Femur (tissue), 1 donor: ENCODE measurements at regions not wholly inside any gene's neighbourhood (a gene's known extent, or its start where the extent isn't known, plus 50 kb on each side); places are given as distances from the start of the nearest gene placed in this dataset.
"Not testable (repeated sequence)": the region's sequence is repeated elsewhere in the genome, so short reads cannot be mapped to it uniquely, and the experiment has no call there.

Source experiments
- DNase-seq: peaks from one replicate; pipeline ENCODE4 v3.0.0-alpha.2; 2017

- DNase-seq = no peak
Observed at GRCh38 chr12:17206553-17206952, 600.6 kb upstream of the LMO3 start.

DNA sequence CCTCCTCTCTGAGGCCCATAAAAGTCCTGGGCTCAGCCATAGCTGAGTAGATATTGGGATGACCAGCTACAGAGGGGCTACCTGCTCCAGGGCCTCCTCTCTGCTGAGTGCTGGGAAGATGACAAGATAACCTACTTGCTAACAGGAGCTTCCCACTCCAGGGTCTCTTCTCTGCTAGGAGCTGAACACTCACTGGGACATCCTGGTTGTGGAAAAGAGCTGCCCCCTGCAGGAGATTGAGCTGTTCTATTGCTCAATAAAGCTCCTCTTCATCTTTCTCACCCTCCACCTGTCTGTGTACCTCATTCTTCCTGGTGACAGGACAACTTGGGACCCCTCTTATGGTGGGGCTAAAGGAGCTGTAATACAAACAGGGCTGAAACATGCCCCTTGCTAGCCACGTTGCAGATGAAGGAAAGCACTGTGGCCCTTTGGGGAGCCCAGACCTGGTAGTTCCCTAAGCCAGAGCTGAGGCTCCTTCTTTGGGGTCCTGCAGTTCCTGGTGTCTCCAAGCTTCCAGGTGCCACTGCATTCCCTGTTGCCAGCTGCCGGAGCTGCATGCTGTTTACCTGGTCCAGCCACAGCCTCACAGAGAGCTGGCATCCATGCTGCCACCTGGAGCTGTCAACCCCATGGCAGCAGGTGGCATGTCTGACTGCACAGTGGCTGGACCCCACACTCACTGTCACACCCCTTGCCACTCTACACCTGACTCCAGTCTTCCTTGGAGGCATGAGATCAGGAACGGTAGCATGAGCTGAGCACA, 598.5 kb upstream of the LMO3 start:
- DNase-seq = no peak

- DNase-seq = no peak
Observed at GRCh38 chr12:17203497-17203896, 597.5 kb upstream of the LMO3 start.

DNA sequence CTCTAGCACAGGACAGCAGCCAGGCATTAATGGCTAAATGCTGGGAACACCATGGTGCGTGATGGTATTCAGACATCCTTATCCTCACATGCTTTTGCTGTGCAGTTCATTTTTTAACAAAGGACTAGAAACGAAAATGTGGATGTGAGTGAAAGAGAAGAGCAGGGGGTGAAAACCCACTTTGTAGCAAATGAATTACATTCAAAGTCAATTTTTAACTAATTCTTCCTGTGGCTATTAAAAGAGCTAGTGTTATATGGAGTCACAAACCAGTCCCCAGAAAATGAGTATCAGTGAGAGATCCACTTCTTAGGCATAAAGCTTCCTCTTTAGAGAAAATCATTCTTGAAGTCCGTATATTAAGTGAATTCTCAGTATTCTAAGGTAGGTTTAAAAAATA, 592.0 kb upstream of the LMO3 start:
- no peak for DNase-seq

DNA sequence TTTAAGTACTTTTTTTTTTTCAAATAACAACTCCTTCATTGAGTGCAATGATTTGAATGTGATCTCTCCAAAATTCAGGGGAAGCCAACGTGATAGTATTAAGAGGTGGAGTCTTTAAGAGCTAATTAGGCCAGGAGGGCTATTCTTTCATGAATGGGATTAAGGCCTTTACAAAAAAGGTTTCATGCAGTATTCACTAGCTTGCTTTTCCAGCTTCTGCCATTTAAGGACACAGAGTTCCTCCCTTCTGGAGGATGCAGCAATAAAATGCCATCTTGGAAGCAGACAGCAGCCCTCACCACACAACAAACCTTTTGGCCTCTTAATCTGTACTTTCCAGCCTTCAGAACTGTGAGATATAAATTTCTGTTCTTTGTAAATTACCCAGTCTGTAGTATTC, 586.8 kb upstream of the LMO3 start:
- no peak for DNase-seq

DNA sequence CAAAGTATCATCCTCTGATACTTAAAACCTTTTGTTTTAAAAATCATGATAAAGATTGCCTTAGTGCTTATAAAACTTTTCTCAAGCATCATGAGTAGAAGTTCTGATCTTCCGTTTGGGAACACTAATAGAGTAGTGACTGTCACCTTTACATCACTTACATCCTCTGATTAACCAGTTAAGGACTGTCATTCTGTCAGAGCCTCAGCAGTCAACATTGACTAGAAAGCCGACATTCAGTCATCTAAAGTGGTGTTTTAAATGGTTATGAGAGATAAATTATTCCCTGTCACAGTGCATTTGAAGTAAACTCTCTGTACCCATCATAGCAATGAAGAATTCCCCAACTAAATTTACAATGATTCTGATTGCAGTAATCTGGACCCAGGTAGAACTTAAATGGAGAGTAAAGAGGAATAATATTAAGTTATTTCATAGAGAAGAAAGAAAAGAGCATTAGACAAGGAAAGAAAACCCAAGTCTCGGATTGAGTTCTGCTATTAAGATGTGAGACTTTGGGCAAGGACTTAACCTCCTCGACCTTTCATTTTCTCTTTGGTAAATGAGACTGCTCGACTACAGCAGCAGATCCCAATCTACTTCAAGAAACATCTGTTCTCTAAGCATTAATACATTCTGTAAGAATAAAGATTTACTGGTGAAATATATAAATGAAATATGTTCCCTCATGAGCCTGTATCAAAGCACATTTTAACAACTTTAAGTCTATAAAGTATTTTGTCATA, 563.9 kb upstream of the LMO3 start:
- DNase-seq = no peak

GRCh38 chr12:17159506-17160300, 553.7 kb upstream of the LMO3 start:
- DNase-seq = no peak

DNA sequence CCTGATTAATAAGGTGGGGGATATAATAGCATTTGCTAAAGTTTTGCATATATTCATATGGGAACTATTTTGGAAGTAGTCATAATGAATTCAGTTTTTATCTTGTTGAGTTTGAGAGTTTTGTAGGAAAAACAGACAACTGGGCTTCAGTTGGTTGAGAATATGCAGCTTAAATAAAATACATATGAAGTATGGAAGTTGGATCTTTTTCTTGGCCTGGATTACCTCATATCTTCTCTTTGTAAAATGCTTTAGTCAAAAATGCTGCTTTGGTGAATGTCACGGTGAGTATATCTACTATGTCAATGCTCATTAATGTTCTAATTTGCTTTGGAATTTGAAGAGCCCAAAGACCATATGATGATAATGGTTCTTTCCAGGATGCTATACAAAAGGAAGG, 552.2 kb upstream of the LMO3 start:
- no peak for DNase-seq

GRCh38 chr12:17151917-17152316, 546.0 kb upstream of the LMO3 start:
- no peak for DNase-seq

- no peak for DNase-seq
Observed at GRCh38 chr12:17148706-17149105, 542.7 kb upstream of the LMO3 start.

DNA sequence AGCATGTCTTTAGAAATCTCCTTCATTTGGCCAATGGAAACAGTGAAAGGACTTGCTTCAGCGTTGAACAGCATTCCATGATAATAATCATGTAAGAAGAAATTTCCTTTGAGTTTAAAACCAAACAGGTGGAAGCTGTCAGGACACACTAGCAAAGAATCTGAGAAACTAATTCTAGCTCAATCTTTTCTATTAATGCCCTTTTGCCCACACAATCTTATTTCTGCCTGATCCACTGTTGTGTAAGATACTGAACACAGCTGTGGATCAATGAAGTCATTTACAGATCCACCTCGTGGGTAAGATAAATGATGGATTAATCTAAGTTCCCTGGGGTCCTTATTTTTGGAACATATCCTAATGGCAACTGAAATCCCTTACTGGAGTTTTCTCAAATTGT, 536.9 kb upstream of the LMO3 start:
- no peak for DNase-seq

- DNase-seq = no peak
Observed at GRCh38 chr12:17139931-17140330, 534.0 kb upstream of the LMO3 start.

DNA sequence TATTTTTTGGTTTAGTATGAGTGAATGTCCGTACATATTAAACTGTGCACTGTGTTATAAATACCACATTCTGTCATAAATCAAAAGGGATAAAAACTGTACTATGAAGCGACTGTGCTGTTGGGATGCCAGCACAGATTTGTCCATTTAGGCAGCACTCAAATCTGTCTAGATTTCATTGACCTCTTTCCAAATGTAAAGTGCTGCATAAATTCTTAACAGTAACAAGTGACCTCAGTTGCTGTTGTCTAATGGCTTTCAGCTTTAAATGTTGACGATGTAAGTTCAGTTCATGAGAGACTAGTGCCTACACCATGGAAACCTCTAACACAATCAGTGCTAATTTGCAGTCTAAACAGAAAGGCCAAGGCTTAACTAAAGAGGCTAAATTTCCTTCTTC, 531.4 kb upstream of the LMO3 start:
- no peak for DNase-seq

DNA sequence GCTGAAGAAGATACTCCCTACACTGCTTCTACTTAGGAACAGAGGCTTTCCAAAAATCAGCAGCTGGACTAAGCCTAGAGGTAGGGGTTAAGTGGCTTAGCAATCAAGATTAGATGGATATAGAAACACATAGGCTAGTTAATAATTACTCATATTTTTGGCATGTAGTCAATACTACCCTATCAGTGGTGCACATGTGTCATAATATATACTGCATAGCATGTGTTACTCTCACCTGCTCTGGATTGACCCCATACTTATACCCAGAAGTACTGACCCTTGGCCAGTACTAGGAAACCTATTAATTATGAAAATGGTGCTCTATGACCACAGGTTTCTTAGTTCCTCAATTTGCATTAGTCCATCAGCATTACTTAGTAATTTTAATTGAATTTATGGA, 528.4 kb upstream of the LMO3 start:
- DNase-seq = no peak

DNA sequence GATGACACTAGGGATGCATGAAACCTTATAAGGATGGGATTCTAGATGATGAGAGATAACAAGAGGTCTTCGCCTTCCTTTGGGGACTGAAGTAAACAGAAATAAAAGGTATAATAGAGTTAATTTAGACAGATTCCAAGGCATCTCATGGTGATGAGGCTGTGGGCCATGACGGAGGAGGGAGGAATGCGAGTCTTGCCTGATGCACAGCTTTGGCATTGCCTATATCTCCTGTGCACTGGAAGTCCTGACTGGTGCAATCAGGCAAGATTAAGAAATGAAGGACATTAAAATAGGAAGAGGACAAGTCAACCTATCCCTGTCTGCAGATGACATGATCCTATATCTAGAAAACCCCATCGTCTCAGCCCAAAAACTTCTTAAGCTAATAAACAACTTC, 526.4 kb upstream of the LMO3 start:
- no peak for DNase-seq

- DNase-seq = not testable (repeated sequence)
Observed at GRCh38 chr12:17116538-17116937, 510.6 kb upstream of the LMO3 start.

DNA sequence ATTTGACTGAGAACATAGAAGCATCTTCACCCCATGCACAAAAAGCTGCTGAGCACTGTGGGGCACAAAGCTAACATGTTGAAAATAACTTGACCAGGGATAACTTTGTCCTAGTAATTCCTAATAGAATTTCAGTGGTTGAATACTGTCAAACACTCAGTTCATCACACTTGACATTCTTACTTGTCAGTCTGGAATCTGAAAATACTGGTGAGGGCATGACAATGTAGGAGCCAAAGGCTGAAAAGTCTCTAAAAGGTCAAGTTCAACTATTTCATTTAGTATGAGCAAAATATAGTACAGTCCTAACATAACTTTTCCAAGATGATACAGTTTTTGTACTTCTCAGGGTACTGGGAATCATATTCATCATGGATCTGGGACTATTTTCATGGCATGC, 504.4 kb upstream of the LMO3 start:
- DNase-seq = no peak

GRCh38 chr12:17108877-17109541, 503.0 kb upstream of the LMO3 start:
- no peak for DNase-seq

DNA sequence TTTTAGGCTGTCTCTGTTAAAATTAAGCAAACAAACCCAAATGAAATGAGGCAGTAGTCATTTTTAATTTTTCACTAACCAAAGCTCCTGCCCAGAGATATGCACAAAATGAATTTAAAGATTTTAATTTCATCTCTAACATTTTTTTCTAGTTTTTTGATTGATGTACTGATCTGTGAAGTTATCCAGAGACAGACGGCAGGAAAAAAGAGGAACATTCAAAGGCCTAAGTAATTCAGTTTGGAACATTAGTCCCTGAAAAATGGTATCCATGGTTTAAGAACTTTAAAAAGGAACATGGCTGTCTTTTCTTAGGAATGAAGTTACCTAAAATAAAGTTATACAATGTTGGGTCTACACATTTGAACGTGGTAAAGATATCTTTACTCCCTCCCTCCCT, 498.8 kb upstream of the LMO3 start:
- DNase-seq = no peak

- DNase-seq = no peak
Observed at GRCh38 chr12:17097674-17098073, 491.7 kb upstream of the LMO3 start.

GRCh38 chr12:17084831-17085230, 478.9 kb upstream of the LMO3 start:
- DNase-seq = no peak

DNA sequence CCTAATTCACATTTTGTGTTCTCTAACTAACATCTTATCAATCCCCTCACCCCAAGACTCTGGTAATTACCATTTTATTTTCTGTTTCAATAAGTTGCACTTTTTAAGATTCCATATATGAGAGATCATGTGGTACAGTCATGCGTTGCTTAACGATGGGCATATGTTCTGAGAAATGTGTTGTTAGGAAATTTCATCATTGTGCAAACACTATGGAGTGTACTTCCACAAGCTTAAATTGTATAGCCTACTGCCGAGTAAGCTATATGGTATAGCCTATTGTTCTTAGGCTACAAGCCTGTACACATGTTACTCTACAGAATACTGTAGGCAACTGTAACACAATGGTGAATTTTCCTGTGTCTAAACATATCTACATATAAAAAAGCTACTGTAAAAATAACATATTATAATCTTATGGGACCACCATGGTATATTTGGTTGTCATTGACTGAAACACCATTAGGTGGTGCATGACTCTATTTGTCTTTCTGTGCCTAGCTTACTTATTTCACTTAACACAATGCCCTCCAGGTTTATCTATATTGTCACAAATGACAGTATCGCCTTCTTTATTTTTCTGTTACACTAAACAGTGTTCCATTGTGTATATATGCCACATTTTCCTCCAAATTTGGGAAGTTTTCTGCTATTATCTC, 473.4 kb upstream of the LMO3 start:
- no peak for DNase-seq

GRCh38 chr12:17077594-17077993, 471.6 kb upstream of the LMO3 start:
- DNase-seq = no peak
